HL-60 (cell line): ENCODE measurements at regions not wholly inside any gene's neighbourhood (a gene's known extent, or its start where the extent isn't known, plus 50 kb on each side); places are given as distances from the start of the nearest gene placed in this dataset.

Source experiments
- GABPA ChIP-seq: IDR thresholded peaks from 2 replicates; pipeline ENCODE4 v1.6.1; 2012; ENCODE audit warnings: low read depth
- POLR2AphosphoS5 ChIP-seq: IDR thresholded peaks from 2 replicates; pipeline ENCODE4 v1.6.1; 2012; ENCODE audit warnings: low read depth
- SPI1 ChIP-seq: IDR thresholded peaks from 2 replicates; pipeline ENCODE4 v1.6.1; 2012; ENCODE audit warnings: low read depth, mild to moderate bottlenecking, borderline replicate concordance
- TF ChIP-seq, protein P1 (sequence below): IDR thresholded peaks from one replicate; pipeline ENCODE4 v1.5.1; 2011; ENCODE audit warnings: low read length, control low read depth, inconsistent platforms; ENCODE audit not compliant: insufficient read depth

DNA sequence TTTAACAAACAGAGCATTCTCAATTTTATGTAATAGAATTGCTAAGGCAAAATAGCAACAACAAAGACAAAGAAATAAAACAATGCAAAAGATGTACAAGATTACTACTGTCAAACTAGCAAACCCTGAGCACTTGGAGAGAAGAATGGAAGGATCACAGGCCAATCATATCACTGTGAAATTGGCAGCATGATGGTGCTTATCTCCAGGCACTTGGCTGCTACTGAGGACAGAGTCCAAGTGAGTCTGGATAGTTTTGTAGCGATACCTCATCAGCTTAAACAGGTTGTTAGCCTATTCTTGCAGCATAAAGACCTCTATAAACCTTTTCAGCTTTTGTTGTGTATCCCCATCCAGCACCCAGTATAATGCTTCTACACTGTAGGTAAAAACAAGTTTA, 117.7 kb downstream of the C4orf33 start:
- TF ChIP-seq, protein P1, sequence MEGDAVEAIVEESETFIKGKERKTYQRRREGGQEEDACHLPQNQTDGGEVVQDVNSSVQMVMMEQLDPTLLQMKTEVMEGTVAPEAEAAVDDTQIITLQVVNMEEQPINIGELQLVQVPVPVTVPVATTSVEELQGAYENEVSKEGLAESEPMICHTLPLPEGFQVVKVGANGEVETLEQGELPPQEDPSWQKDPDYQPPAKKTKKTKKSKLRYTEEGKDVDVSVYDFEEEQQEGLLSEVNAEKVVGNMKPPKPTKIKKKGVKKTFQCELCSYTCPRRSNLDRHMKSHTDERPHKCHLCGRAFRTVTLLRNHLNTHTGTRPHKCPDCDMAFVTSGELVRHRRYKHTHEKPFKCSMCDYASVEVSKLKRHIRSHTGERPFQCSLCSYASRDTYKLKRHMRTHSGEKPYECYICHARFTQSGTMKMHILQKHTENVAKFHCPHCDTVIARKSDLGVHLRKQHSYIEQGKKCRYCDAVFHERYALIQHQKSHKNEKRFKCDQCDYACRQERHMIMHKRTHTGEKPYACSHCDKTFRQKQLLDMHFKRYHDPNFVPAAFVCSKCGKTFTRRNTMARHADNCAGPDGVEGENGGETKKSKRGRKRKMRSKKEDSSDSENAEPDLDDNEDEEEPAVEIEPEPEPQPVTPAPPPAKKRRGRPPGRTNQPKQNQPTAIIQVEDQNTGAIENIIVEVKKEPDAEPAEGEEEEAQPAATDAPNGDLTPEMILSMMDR: no peak
- TF ChIP-seq POLR2AphosphoS5 (no peak), GABPA (no peak), SPI1 (no peak)
